ENCODE measurements at regions not wholly inside any gene's neighbourhood (a gene's known extent, or its start where the extent isn't known, plus 50 kb on each side); places are given as distances from the start of the nearest gene placed in this dataset.

- Histone ChIP-seq H3K4me2 (ENCODE audit: low read length) (no peak overlapping the region), H2AFZ (ENCODE audit: low read length) (no peak overlapping the region), H3K27ac (ENCODE audit: low read length) (no peak overlapping the region), H3F3A (ENCODE audit: low read length, unreplicated experiment) (peaks cover 4% of the 10 kb centered on the region), H3K9me2 (replicated peaks; ENCODE audit: low read length) (no peaks in the 10 kb centered on the region), H3K4me3 (ENCODE audit: low read length) (no peak overlapping the region), H3K9me3 (ENCODE audit: low read length) (peaks cover 8% of the 10 kb centered on the region; the same call in 1 of the 2 replicates), H3K9ac (ENCODE audit: low read length) (no peak overlapping the region), H3K36me3 (ENCODE audit: low read depth, low read length) (peaks cover 6% of the 10 kb centered on the region; the same call in 1 of the 2 replicates), H3K79me2 (ENCODE audit: low read length) (no peaks in the 10 kb centered on the region), H3K4me1 (ENCODE audit: insufficient read depth, low read length) (peaks cover 16% of the 10 kb centered on the region), H3K27me3 (ENCODE audit: low read length) (no peaks in the 10 kb centered on the region), H4K20me1 (ENCODE audit: low read length) (no peaks in the 10 kb centered on the region)
- POLR2A ChIA-PET (ENCODE audit: unreplicated experiment): no interaction called here
- DNase-seq: no peak
- no TSS peak for BruUV-seq (replicated peaks)
- no peak for ATAC-seq
- intact Hi-C loops (cut with micrococcal nuclease): loop anchor here (10.0 kb wide), 1 partner anchor 695 kb away; no protein-coding TSS in a partner anchor
- no peak for TF ChIP-seq EZH2 (IDR thresholded peaks at IDR 0.05; ENCODE audit: low read length, unreplicated experiment)
- TF ChIP-seq EZH2phosphoT487 (IDR thresholded peaks at IDR 0.05; ENCODE audit: borderline replicate concordance, low read length): no peak
- no peak for TF ChIP-seq CTCF (conservative IDR thresholded peaks at IDR 0.05; ENCODE audit: low read depth, low read length)
- CTCF ChIA-PET: no interaction called here
Measured at GRCh38 chr1:55679971-55680370, 464.8 kb upstream of the USP24 start.

DNA sequence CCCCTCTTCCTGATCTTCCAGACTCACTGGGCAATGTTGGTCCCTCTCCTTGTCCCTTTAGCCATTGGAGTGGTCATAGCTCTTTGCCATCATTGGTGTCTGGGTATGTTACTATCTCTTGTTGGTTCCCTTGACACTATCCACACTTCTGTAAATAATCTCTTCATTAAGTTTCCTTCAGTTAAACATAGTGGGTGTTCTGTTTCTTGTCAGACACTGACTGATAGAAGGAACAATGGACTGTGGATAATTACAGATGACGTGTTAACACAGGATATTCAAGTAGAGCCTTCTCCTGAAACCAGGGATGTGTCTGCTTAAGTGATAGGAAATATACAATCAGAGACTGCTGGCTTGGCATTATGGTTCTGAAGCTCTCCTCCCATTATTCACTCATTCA, 458.3 kb upstream of the USP24 start:
- Histone ChIP-seq H3K4me3 (ENCODE audit: low read length) (no peak overlapping the region), H3K9ac (ENCODE audit: low read length) (no peak overlapping the region), H3K36me3 (ENCODE audit: low read depth, low read length) (no peaks in the 10 kb centered on the region), H3K4me2 (ENCODE audit: low read length) (no peak overlapping the region), H3F3A (ENCODE audit: low read length, unreplicated experiment) (no peaks in the 10 kb centered on the region), H3K9me3 (ENCODE audit: low read length) (no peaks in the 10 kb centered on the region), H2AFZ (ENCODE audit: low read length) (no peak overlapping the region), H3K4me1 (ENCODE audit: insufficient read depth, low read length) (no peaks in the 10 kb centered on the region), H4K20me1 (ENCODE audit: low read length) (no peaks in the 10 kb centered on the region), H3K27ac (ENCODE audit: low read length) (no peak overlapping the region), H3K9me2 (replicated peaks; ENCODE audit: low read length) (no peaks in the 10 kb centered on the region), H3K27me3 (ENCODE audit: low read length) (no peaks in the 10 kb centered on the region), H3K79me2 (ENCODE audit: low read length) (no peaks in the 10 kb centered on the region)
- BruUV-seq (replicated peaks): no TSS peak
- DNase-seq: no peak
- intact Hi-C loops (cut with micrococcal nuclease): no loop called here
- CTCF ChIA-PET: no interaction called here
- no peak for TF ChIP-seq EZH2 (IDR thresholded peaks at IDR 0.05; ENCODE audit: low read length, unreplicated experiment)
- no peak for TF ChIP-seq CTCF (conservative IDR thresholded peaks at IDR 0.05; ENCODE audit: low read depth, low read length)
- no peak for TF ChIP-seq EZH2phosphoT487 (IDR thresholded peaks at IDR 0.05; ENCODE audit: borderline replicate concordance, low read length)
- no peak for ATAC-seq
- POLR2A ChIA-PET (ENCODE audit: unreplicated experiment): no interaction called here

DNA sequence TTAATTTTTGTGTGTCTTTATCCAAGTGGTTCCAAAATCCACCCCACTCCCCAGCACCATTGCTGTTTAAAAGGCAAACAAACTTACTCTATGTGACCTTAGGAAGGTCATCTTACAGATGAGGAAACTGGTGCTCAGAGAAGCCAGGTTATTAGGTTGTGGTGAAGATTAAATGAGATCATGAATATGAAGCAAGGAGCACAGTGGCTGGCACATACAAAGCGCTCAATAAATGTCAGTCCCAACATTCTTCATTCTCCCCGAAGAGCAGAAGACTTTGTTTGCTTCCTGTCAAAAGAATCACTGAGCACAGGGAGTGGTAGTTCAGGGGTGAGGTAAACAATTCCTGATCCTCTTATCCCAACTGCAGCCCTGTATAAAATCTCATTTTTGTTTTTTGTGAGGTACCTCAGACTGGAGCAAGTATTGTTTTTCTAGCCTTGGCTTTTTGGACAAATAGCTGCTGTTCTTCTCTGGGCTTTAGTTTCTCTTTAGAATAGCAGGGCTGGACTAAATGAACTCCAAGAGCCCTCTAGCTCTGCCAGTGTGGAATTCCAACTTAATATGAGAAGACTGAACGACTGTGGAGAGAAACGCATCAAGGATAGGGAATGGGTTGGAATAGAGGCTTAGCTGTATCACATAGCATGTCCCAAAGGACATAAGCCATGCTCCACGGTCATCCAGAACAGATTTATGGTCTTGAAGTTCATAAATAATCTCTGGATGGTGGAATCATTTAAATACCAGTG, 455.3 kb upstream of the USP24 start:
- ATAC-seq (no peak), DNase-seq (no peak)
- no TSS peak for BruUV-seq (replicated peaks)
- Histone ChIP-seq H2AFZ (ENCODE audit: low read length) (no peak overlapping the region), H3K27me3 (ENCODE audit: low read length) (no peaks in the 10 kb centered on the region), H3K36me3 (ENCODE audit: low read depth, low read length) (no peaks in the 10 kb centered on the region), H3K4me2 (ENCODE audit: low read length) (no peak overlapping the region), H3K9me3 (ENCODE audit: low read length) (no peaks in the 10 kb centered on the region), H3K9ac (ENCODE audit: low read length) (no peak overlapping the region), H3K27ac (ENCODE audit: low read length) (no peak overlapping the region), H3K79me2 (ENCODE audit: low read length) (no peaks in the 10 kb centered on the region), H3K4me3 (ENCODE audit: low read length) (no peak overlapping the region), H3F3A (ENCODE audit: low read length, unreplicated experiment) (no peaks in the 10 kb centered on the region), H4K20me1 (ENCODE audit: low read length) (no peaks in the 10 kb centered on the region), H3K4me1 (ENCODE audit: insufficient read depth, low read length) (no peaks in the 10 kb centered on the region), H3K9me2 (replicated peaks; ENCODE audit: low read length) (no peaks in the 10 kb centered on the region)
- ChIA-PET POLR2A (ENCODE audit: unreplicated experiment) (no interaction called here), CTCF (interaction anchor here (0.5 kb wide), 1 partner anchor 136 kb away, joined by 3 read pairs; no protein-coding TSS in a partner anchor)
- no peak for TF ChIP-seq EZH2phosphoT487 (IDR thresholded peaks at IDR 0.05; ENCODE audit: borderline replicate concordance, low read length)
- no peak for TF ChIP-seq EZH2 (IDR thresholded peaks at IDR 0.05; ENCODE audit: low read length, unreplicated experiment)
- TF ChIP-seq CTCF (conservative IDR thresholded peaks at IDR 0.05; ENCODE audit: low read depth, low read length): no peak
- intact Hi-C loops (cut with micrococcal nuclease): no loop called here
